Ovary (tissue), 3 donors: ENCODE measurements at regions not wholly inside any gene's neighbourhood (a gene's known extent, or its start where the extent isn't known, plus 50 kb on each side); places are given as distances from the start of the nearest gene placed in this dataset.

Experiments
- EP300 ChIP-seq: sonication (generic); formaldehyde crosslinking; IDR thresholded peaks from one replicate; pipeline ENCODE4 v1.6.1; 2017; ENCODE audit warnings: antibody characterized with exemption
- POLR2A ChIP-seq: fragments of 450-650 bp; IDR thresholded peaks from one replicate; pipeline ENCODE4 v1.6.1; 2017; ENCODE audit warnings: antibody characterized with exemption, mild to moderate bottlenecking, moderate library complexity
- TF ChIP-seq, protein P1 (sequence below), 3 donors: fragments of 450-650 bp in 2 of 3; fragments of 200-600 bp in 1 of 3; IDR thresholded peaks; one replicate each; pipeline versions ENCODE4 v1.5.1 to v1.8.0; 2016 to 2022; ENCODE audit warnings: antibody characterized with exemption in 3 of 3, mild to moderate bottlenecking in 1 of 3
- donor health status: DM: no; HTN: no; CAD: no.

DNA sequence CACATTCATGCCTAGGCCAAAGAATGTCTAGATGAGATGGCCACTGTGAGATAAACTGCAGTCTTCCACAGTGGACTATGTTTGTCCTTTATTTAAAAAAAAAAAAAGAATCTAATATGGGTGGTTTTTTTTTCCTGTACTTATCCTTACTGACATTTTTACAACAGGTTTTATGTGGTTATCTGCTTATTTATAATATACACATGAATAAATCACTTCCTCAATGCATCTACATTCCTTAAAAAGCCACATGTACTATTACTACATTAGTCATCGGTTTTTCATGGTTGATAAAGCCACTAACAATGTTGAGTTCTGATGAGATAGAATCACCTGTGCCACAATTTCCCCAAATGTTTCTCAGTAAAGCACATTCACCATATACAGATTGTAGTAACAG is 341.3 kb upstream of the THBS1 start:
- TF ChIP-seq, protein P1, sequence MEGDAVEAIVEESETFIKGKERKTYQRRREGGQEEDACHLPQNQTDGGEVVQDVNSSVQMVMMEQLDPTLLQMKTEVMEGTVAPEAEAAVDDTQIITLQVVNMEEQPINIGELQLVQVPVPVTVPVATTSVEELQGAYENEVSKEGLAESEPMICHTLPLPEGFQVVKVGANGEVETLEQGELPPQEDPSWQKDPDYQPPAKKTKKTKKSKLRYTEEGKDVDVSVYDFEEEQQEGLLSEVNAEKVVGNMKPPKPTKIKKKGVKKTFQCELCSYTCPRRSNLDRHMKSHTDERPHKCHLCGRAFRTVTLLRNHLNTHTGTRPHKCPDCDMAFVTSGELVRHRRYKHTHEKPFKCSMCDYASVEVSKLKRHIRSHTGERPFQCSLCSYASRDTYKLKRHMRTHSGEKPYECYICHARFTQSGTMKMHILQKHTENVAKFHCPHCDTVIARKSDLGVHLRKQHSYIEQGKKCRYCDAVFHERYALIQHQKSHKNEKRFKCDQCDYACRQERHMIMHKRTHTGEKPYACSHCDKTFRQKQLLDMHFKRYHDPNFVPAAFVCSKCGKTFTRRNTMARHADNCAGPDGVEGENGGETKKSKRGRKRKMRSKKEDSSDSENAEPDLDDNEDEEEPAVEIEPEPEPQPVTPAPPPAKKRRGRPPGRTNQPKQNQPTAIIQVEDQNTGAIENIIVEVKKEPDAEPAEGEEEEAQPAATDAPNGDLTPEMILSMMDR (IDR thresholded peaks at IDR 0.05) = no peak
- TF ChIP-seq EP300 (no peak), POLR2A (no peak)
